ENCODE measurements at regions not wholly inside any gene's neighbourhood (a gene's known extent, or its start where the extent isn't known, plus 50 kb on each side); places are given as distances from the start of the nearest gene placed in this dataset.
"Not testable (repeated sequence)": the region's sequence is repeated elsewhere in the genome, so short reads cannot be mapped to it uniquely, and the experiment has no call there.

- H3K4me3 ChIP-seq (replicated peaks; ENCODE audit: low read depth, low read length) = no peak overlapping the region
- TF ChIP-seq CTCF (IDR thresholded peaks at IDR 0.05; ENCODE audit: low read length, missing control alignments) = no peak
These were observed 632.6 kb upstream of the COX7C start for GRCh38 chr5:85985167-85985566.

GRCh38 chr5:85990998-85991397 is 626.7 kb upstream of the COX7C start:
- no peak overlapping the region for H3K4me3 ChIP-seq (replicated peaks; ENCODE audit: low read depth, low read length)
- no peak for DNase-seq (ENCODE audit: low read depth)
- no peak for TF ChIP-seq CTCF (IDR thresholded peaks at IDR 0.05; ENCODE audit: low read length, missing control alignments)

More at GRCh38 chr5:85985167-85985566, 632.6 kb upstream of the COX7C start:
- DNase-seq (ENCODE audit: low read depth) = no peak

- H3K4me3 ChIP-seq (replicated peaks; ENCODE audit: low read depth, low read length); DNase-seq (ENCODE audit: low read depth): not testable (repeated sequence)
These were observed 623.1 kb upstream of the COX7C start for GRCh38 chr5:85994653-85995052.

GRCh38 chr5:85998656-85999055 is 619.1 kb upstream of the COX7C start:
- H3K4me3 ChIP-seq (replicated peaks; ENCODE audit: low read depth, low read length) = no peak overlapping the region
- no peak for DNase-seq (ENCODE audit: low read depth)
- no peak for TF ChIP-seq CTCF (IDR thresholded peaks at IDR 0.05; ENCODE audit: low read length, missing control alignments)

- no peak for TF ChIP-seq CTCF (IDR thresholded peaks at IDR 0.05; ENCODE audit: low read length, missing control alignments)
- no peak overlapping the region for H3K4me3 ChIP-seq (replicated peaks; ENCODE audit: low read depth, low read length)
- DNase-seq (ENCODE audit: low read depth) = no peak
These were observed 609.4 kb upstream of the COX7C start for GRCh38 chr5:86008293-86008692.

- H3K4me3 ChIP-seq (replicated peaks; ENCODE audit: low read depth, low read length) = no peak overlapping the region
- no peak for DNase-seq (ENCODE audit: low read depth)
- TF ChIP-seq CTCF (IDR thresholded peaks at IDR 0.05; ENCODE audit: low read length, missing control alignments) = no peak
These were observed 609.0 kb upstream of the COX7C start for GRCh38 chr5:86008704-86009103.

- H3K4me3 ChIP-seq (replicated peaks; ENCODE audit: low read depth, low read length) = no peak overlapping the region
- no peak for TF ChIP-seq CTCF (IDR thresholded peaks at IDR 0.05; ENCODE audit: low read length, missing control alignments)
- no peak for DNase-seq (ENCODE audit: low read depth)
These were observed 605.8 kb upstream of the COX7C start for GRCh38 chr5:86011937-86012336.

GRCh38 chr5:86029308-86029707 is 588.4 kb upstream of the COX7C start:
- H3K4me3 ChIP-seq (replicated peaks; ENCODE audit: low read depth, low read length) = no peak overlapping the region
- no peak for TF ChIP-seq CTCF (IDR thresholded peaks at IDR 0.05; ENCODE audit: low read length, missing control alignments)
- DNase-seq (ENCODE audit: low read depth) = no peak
